MM.1S (cell line): ENCODE measurements at regions not wholly inside any gene's neighbourhood (a gene's known extent, or its start where the extent isn't known, plus 50 kb on each side); places are given as distances from the start of the nearest gene placed in this dataset.

Experiments used
- EZH2 ChIP-seq: fragments of 300-600 bp; sonication (generic); optimal IDR thresholded peaks from 2 replicates; pipeline ENCODE3; 2017; ENCODE audit warnings: low read depth, mild to moderate bottlenecking, antibody characterized with exemption, low read length, mixed read lengths
- TF ChIP-seq, protein P1 (sequence below): fragments of 300-600 bp; sonication (generic); IDR thresholded peaks from 2 replicates; pipeline ENCODE4 v1.5.1; 2016; ENCODE audit warnings: antibody characterized with exemption, low read length, mixed read lengths

GRCh38 chr2:524442-524841 lies 152.8 kb downstream of the TMEM18 start:
- TF ChIP-seq, protein P1, sequence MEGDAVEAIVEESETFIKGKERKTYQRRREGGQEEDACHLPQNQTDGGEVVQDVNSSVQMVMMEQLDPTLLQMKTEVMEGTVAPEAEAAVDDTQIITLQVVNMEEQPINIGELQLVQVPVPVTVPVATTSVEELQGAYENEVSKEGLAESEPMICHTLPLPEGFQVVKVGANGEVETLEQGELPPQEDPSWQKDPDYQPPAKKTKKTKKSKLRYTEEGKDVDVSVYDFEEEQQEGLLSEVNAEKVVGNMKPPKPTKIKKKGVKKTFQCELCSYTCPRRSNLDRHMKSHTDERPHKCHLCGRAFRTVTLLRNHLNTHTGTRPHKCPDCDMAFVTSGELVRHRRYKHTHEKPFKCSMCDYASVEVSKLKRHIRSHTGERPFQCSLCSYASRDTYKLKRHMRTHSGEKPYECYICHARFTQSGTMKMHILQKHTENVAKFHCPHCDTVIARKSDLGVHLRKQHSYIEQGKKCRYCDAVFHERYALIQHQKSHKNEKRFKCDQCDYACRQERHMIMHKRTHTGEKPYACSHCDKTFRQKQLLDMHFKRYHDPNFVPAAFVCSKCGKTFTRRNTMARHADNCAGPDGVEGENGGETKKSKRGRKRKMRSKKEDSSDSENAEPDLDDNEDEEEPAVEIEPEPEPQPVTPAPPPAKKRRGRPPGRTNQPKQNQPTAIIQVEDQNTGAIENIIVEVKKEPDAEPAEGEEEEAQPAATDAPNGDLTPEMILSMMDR = no peak
- no peak for TF ChIP-seq EZH2
